ENCODE measurements at regions not wholly inside any gene's neighbourhood (a gene's known extent, or its start where the extent isn't known, plus 50 kb on each side); places are given as distances from the start of the nearest gene placed in this dataset.
"Not testable (repeated sequence)": the region's sequence is repeated elsewhere in the genome, so short reads cannot be mapped to it uniquely, and the experiment has no call there.

GRCh38 chr13:76829572-76830327, 56.5 kb downstream of the KCTD12 start:
- no peak for DNase-seq

DNA sequence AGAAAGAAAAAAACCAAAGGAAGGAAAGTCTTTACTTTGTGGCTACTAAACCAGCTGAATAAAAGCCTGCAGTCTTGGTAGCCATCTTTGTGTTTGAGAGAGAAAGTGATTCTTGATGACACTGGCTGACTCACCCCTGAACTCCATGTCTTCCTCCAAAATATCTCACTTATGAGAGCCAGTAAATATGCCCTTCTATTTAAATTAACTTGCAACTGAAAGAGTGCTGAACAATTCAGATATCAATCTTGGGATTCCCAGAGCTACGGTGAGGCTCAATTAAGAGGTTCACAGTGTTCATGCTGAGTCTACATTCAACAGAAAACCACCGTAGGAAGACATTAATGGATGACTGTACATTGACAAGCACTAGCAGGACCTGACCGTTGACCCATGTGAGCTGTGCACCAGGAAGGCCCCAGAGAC, 57.9 kb downstream of the KCTD12 start:
- peak; percentile 25 for DNase-seq

- DNase-seq = no peak
These were observed 59.7 kb downstream of the KCTD12 start for GRCh38 chr13:76826527-76826926.

- DNase-seq = no peak
These were observed 60.8 kb downstream of the KCTD12 start for GRCh38 chr13:76825430-76825829.

DNA sequence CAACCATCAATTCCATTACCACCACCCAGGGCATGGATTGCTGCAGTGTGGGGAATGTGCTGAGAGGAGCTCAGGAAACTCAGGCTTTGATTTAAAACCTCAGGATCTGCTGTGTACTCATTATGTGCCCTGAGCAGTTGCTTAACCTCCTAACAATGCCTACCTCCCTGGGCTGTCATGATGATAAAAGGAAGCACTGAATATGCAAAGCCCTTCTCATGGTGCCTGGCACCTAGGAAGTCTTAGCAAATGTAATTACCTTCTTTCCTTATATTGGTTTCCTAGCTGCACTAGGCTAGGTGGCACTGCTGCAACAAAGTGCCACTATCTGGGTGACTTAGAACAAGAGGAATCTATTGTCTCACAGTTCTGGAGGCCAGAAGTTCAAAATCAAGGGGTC, 62.2 kb downstream of the KCTD12 start:
- no peak for DNase-seq

- DNase-seq = peak; percentile 19
These were observed 63.4 kb downstream of the KCTD12 start for GRCh38 chr13:76822698-76823267.

DNA sequence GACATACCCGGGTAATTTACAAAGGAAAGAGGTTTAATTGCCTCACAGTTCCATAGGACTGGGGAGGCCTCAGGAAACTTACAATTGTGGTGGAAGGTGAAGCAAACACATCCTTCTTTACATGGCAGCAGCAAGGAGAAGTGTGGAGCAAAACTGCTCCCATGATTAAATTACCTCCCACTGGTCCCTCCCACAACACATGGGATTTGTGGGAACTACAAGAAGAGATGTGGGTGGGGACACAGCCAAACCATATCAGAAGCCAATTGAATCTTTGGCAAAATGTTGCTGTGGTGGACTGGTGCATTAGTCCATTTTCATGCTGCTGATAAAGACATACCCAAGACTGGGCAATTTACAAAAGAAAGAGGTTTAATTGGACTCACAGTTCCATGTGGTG, 65.0 kb downstream of the KCTD12 start:
- not testable (repeated sequence) for DNase-seq

- DNase-seq = no peak
These were observed 65.4 kb downstream of the KCTD12 start for GRCh38 chr13:76820759-76821158.

GRCh38 chr13:76816394-76816793, 69.8 kb downstream of the KCTD12 start:
- peak; percentile 17 for DNase-seq

GRCh38 chr13:76815344-76815743, 70.9 kb downstream of the KCTD12 start:
- no peak for DNase-seq

- DNase-seq = no peak
These were observed 72.3 kb downstream of the KCTD12 start for GRCh38 chr13:76813891-76814290.

GRCh38 chr13:76813000-76813691, 73.1 kb downstream of the KCTD12 start:
- DNase-seq = no peak

DNA sequence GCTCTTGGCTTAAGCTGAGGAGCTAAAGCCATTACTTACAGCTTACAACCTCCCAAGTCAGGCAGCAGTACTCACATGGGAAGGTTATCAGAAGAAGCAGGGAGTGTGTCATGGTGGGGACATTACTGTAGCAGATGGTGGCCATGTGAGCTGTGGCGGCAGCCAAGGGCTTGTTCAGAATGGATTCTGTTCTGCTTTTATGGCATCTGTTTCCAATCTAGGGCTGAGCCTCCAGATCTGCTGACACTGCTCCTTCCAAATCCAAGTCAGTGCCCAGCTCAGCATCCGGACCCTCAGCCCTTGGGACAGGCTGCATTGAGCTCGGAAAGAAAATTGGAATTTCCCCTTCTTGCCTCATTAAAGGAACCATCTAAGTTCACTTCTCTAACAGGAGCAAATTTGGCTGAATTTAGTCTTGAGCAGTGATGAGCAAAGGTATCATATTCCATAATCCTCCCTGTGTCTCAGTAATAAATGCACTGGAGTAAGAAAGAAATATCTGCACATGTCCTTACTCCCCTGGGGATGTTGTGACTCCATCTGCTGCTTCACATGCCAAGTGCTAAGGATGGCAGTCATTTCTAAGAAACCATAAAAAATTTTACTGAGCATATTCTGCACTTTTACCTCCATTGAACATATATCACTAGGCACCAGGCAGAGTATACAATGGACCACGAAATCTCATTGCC, 73.9 kb downstream of the KCTD12 start:
- no peak for DNase-seq

DNA sequence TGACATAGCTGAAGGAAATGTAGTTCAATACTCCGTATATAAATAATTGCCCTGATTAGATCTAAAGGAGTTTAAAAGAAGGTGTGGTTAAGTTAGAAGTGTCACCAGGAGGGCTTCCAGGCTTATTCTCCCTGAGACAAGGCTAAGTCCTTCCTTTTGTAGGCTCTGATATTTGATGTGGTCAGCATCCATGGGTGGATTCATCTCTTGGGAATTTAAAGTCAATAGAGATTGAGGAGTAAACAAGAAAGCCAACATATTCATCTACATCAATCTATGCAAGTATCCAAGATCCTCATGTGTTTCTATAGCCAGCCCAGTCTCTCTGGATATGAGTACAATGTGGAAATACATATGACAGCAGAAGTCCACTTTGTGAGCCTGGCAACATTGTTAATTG, 76.8 kb downstream of the KCTD12 start:
- no peak for DNase-seq

- no peak for DNase-seq
These were observed 77.3 kb downstream of the KCTD12 start for GRCh38 chr13:76808927-76809326.

GRCh38 chr13:76804801-76805200, 81.4 kb downstream of the KCTD12 start:
- DNase-seq = no peak

DNA sequence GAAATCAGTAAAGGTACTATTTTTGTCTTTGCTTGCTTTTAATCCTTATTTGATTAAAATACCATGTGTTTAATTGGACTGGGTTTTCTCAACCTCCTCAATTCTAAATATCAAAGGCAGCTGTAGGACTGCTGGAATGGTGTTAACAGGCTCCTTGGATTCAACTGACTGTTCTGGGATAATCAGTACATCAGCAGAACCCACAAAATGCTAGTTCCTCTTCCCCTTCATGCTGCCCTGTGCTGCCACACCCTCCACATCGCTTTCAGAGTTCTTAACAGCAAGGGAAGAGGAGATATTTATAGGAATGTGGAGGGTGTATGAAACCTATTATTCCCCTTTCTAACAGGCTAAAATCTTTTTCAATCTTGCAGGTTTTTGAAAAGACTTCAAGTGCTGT, 82.4 kb downstream of the KCTD12 start:
- no peak for DNase-seq

- no peak for DNase-seq
These were observed 85.3 kb downstream of the KCTD12 start for GRCh38 chr13:76800943-76801342.

GRCh38 chr13:76799696-76800095, 86.5 kb downstream of the KCTD12 start:
- no peak for DNase-seq

DNA sequence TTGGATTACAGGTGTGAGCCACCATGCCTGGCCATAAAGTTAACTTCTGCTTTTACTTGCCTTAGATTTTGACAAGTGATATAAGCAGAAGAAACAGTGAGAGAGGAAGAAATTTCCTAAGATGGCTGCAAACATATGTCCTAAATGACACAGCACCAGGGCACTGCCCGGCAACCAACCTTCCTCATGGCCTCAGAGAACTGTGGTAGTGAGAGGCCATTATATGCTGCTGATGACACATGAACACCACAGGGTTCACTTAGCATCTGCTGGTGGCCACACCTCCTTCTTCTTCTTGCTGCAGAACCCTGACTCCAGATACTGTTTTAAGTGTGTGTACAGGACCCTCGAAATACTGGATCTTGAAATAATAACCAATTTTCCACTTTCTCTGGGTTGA, 88.2 kb downstream of the KCTD12 start:
- no peak for DNase-seq

DNA sequence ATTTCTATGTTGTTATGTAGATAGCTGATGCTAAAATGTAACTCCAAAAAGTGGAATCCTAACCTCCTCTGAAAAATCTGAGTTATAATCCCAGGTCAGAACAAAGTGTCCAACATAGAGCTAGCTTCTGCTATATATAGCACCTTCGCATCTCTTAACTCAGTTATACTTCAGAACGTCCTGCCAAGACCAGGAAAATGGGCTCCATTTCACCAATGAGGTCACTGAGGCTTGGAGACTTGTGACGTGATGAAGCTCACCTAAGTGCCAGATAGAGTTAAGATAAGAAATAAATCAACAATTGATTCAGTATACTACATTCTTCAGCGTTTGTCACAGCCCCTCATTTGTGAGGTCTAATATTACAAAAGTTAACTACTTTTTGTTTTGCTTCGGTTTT, 88.8 kb downstream of the KCTD12 start:
- no peak for DNase-seq

DNA sequence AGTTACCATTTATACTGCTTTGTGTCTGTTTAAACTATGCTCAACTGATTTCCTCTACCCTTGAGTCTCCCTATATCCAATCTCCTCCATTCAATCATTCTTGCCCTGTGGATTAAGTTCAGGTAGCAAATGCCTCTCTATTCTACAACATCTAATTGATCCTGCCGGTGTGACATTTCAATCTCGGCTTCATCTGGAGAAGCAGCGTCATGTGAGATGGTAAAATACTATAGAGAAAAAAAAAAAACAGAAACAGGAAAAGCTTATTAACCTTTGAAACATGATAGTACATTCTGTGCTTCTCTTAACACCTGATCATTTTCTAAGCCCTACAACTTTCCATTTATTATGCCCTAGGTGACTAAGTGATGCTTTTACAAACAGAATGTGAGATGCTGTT, 89.4 kb downstream of the KCTD12 start:
- DNase-seq = no peak

Measured in activated CD4-positive, alpha-beta T cell treated with anti-CD3 and anti-CD28 coated beads, Interleukin-10, Interleukin-2, amounts not matched to agents 100 ng/mL and 50 ng/mL, durations not matched to agents 16 hours and 8 hours (primary cell).